Eye (tissue), 1 donor: ENCODE measurements at regions not wholly inside any gene's neighbourhood (a gene's known extent, or its start where the extent isn't known, plus 50 kb on each side); places are given as distances from the start of the nearest gene placed in this dataset.
"Not testable (repeated sequence)": the region's sequence is repeated elsewhere in the genome, so short reads cannot be mapped to it uniquely, and the experiment has no call there.

Experiments
- DNase-seq: peaks from one replicate; pipeline ENCODE4 v3.0.0-alpha.2; 2015

GRCh38 chr20:5381527-5381926 is 64.8 kb upstream of the PROKR2 start:
- DNase-seq: not testable (repeated sequence)

- DNase-seq: no peak
These were observed 60.7 kb upstream of the PROKR2 start for GRCh38 chr20:5377484-5377883.

- DNase-seq: no peak
These were observed 59.5 kb upstream of the PROKR2 start for GRCh38 chr20:5376228-5376627.

GRCh38 chr20:5374171-5374570 is 57.4 kb upstream of the PROKR2 start:
- DNase-seq: peak; percentile 59

GRCh38 chr20:5372371-5372770 is 55.6 kb upstream of the PROKR2 start:
- no peak for DNase-seq

- no peak for DNase-seq
These were observed 52.9 kb upstream of the PROKR2 start for GRCh38 chr20:5369629-5370028.
